GM19395 (cell line): ENCODE measurements at regions not wholly inside any gene's neighbourhood (a gene's known extent, or its start where the extent isn't known, plus 50 kb on each side); places are given as distances from the start of the nearest gene placed in this dataset.
"Not testable (repeated sequence)": the region's sequence is repeated elsewhere in the genome, so short reads cannot be mapped to it uniquely, and the experiment has no call there.

Source experiments
- ATAC-seq: cut with Tn5 transposase; IDR thresholded peaks from one replicate; pipeline ENCODE4 v1.9.1; 2021; ENCODE audit warnings: mild to moderate bottlenecking, moderate library complexity; ENCODE audit not compliant: unreplicated experiment

GRCh38 chr3:102896851-102897621 lies 462.2 kb downstream of the ZPLD1 start:
- no peak for ATAC-seq

GRCh38 chr3:102904629-102905028 lies 469.8 kb downstream of the ZPLD1 start:
- no peak for ATAC-seq

- no peak for ATAC-seq
Observed at GRCh38 chr3:102905811-102906210, 471.0 kb downstream of the ZPLD1 start.

- no peak for ATAC-seq
Observed at GRCh38 chr3:102906818-102907217, 472.0 kb downstream of the ZPLD1 start.

GRCh38 chr3:102909904-102910303 lies 475.1 kb downstream of the ZPLD1 start:
- no peak for ATAC-seq

- ATAC-seq: no peak
Observed at GRCh38 chr3:102916532-102916931, 481.7 kb downstream of the ZPLD1 start.

GRCh38 chr3:102926618-102927017 lies 491.8 kb downstream of the ZPLD1 start:
- no peak for ATAC-seq

GRCh38 chr3:102933377-102933776 lies 498.6 kb downstream of the ZPLD1 start:
- no peak for ATAC-seq

- no peak for ATAC-seq
Observed at GRCh38 chr3:102936511-102937045, 501.8 kb downstream of the ZPLD1 start.

- ATAC-seq: no peak
Observed at GRCh38 chr3:102941786-102942185, 507.0 kb downstream of the ZPLD1 start.

- ATAC-seq: not testable (repeated sequence)
Observed at GRCh38 chr3:102946445-102946844, 511.6 kb downstream of the ZPLD1 start.

GRCh38 chr3:102972350-102972749 lies 537.5 kb downstream of the ZPLD1 start:
- no peak for ATAC-seq

- ATAC-seq: no peak
Observed at GRCh38 chr3:102974333-102974732, 539.5 kb downstream of the ZPLD1 start.

GRCh38 chr3:102979191-102979590 lies 544.4 kb downstream of the ZPLD1 start:
- ATAC-seq: no peak

GRCh38 chr3:102979682-102980354 lies 545.0 kb downstream of the ZPLD1 start:
- no peak for ATAC-seq

- no peak for ATAC-seq
Observed at GRCh38 chr3:102980355-102980696, 545.5 kb downstream of the ZPLD1 start.

- ATAC-seq: no peak
Observed at GRCh38 chr3:103002425-103003176, 567.8 kb downstream of the ZPLD1 start.

GRCh38 chr3:103006526-103007183 lies 571.8 kb downstream of the ZPLD1 start:
- ATAC-seq: no peak

GRCh38 chr3:103009609-103010008 lies 574.8 kb downstream of the ZPLD1 start:
- ATAC-seq: no peak

- ATAC-seq: no peak
Observed at GRCh38 chr3:103025880-103026279, 591.1 kb downstream of the ZPLD1 start.

GRCh38 chr3:103033841-103034240 lies 599.0 kb downstream of the ZPLD1 start:
- no peak for ATAC-seq
